SK-N-MC (cell line): ENCODE measurements at regions not wholly inside any gene's neighbourhood (a gene's known extent, or its start where the extent isn't known, plus 50 kb on each side); places are given as distances from the start of the nearest gene placed in this dataset.

Experiments
- FOXP2 ChIP-seq: optimal IDR thresholded peaks from 2 replicates; pipeline ENCODE3; 2011; ENCODE audit warnings: mild to moderate bottlenecking, moderate library complexity; ENCODE audit not compliant: insufficient read depth; ENCODE audit errors: extremely low read length, control extremely low read depth
- POLR2AphosphoS5 ChIP-seq: IDR thresholded peaks from 2 replicates; pipeline ENCODE4 v1.6.1; 2012; ENCODE audit warnings: mild to moderate bottlenecking, low read depth, low read length, borderline replicate concordance

DNA sequence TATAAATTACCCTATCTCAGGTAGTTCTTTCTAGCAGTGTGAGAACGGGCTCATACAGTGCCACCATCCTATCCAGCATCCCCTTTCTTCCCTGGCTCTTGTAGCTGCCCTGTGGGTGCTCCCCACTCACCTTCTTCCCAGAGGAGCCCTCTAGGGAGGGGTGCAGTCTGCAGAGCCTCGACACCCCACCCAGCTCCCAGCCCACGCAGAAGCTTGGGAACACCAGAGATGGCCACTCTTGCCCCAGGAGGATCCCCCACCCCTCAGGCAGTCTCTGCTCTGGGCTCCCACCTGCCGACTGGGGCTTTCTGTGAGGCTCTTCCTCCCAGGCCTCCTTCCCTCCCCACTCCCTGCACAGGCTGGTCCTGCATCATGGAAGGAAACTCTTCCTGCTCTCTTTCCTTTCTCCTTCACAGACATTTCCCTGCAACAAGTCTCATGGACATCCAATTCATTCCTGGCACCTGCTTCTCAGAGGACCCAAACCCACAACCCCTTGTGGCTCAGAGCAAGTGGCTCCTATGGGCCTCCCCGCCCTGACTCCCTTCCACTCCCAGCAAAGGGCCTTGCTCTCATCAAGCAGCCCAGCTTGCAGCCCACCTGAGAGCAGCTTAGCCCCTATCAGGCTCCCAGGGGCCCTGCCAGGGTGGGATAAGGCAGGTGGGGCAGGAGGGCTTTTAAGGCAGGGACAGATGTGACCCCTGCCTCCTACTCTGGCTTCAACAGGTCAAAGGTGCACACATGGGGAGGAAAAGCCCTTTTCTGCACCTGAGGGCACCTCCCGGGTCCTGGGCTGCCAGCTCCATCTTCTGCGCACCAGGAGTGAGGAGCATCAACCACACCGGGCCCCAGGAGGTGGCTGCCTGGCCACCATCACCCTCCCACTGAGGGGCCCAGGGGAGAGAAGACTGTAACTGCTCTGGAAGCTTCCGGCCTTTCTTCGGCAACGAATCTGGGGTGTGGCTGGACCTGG lies 263.8 kb upstream of the TNRC6C start:
- TF ChIP-seq POLR2AphosphoS5, result no peak
- TF ChIP-seq FOXP2, result no peak
